ENCODE measurements at regions not wholly inside any gene's neighbourhood (a gene's known extent, or its start where the extent isn't known, plus 50 kb on each side); places are given as distances from the start of the nearest gene placed in this dataset.

DNA sequence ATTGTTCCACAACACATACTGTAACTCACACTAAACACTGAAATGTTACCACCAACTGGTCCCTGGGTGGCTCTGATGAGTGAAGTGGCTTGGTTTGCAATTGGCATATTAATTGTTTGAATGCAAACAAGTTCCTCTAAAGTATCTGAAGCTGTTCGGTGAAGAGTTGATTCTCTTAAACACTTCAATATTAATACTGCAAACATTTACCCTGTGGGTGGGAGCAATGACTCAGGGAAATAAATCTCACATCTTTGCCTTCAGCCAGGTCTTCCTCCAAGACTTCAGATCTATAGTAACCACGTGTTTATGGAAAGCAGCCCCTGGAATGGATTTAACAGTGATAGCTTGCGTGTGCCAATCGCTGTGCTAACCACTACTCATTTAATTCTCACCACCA is 176.0 kb downstream of the MAFB start:
- BruUV-seq (replicated peaks) = no TSS peak
- Histone ChIP-seq H3K9me2 (ENCODE audit: insufficient read depth) (no peaks in the 10 kb centered on the region), H3K27me3 (ENCODE audit: insufficient read depth, low read depth) (no peaks in the 10 kb centered on the region), H2AFZ (no peak overlapping the region), H3K79me2 (ENCODE audit: low read depth) (no peaks in the 10 kb centered on the region), H3K4me2 (no peak overlapping the region), H3K27ac (no peak overlapping the region), H3K4me3 (no peak overlapping the region), H3K4me1 (replicated peaks; ENCODE audit: insufficient read depth) (no peaks in the 10 kb centered on the region), H4K20me1 (ENCODE audit: insufficient read depth) (no peaks in the 10 kb centered on the region), H3F3A (ENCODE audit: insufficient read depth, low read depth) (no peaks in the 10 kb centered on the region), H3K9me3 (ENCODE audit: insufficient read depth, low read depth) (no peaks in the 10 kb centered on the region), H3K36me3 (ENCODE audit: low read depth) (no peaks in the 10 kb centered on the region)
- POLR2A ChIA-PET (ENCODE audit: unreplicated experiment) = no interaction called here
- intact Hi-C loops (cut with micrococcal nuclease; ENCODE audit: unreplicated experiment) = no loop called here
- CTCF ChIA-PET = no interaction called here
- TF ChIP-seq, protein P1, sequence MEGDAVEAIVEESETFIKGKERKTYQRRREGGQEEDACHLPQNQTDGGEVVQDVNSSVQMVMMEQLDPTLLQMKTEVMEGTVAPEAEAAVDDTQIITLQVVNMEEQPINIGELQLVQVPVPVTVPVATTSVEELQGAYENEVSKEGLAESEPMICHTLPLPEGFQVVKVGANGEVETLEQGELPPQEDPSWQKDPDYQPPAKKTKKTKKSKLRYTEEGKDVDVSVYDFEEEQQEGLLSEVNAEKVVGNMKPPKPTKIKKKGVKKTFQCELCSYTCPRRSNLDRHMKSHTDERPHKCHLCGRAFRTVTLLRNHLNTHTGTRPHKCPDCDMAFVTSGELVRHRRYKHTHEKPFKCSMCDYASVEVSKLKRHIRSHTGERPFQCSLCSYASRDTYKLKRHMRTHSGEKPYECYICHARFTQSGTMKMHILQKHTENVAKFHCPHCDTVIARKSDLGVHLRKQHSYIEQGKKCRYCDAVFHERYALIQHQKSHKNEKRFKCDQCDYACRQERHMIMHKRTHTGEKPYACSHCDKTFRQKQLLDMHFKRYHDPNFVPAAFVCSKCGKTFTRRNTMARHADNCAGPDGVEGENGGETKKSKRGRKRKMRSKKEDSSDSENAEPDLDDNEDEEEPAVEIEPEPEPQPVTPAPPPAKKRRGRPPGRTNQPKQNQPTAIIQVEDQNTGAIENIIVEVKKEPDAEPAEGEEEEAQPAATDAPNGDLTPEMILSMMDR (conservative IDR thresholded peaks at IDR 0.05) = no peak
- TF ChIP-seq EZH2 (IDR thresholded peaks at IDR 0.05; ENCODE audit: low read depth) = no peak
- no peak for DNase-seq

DNA sequence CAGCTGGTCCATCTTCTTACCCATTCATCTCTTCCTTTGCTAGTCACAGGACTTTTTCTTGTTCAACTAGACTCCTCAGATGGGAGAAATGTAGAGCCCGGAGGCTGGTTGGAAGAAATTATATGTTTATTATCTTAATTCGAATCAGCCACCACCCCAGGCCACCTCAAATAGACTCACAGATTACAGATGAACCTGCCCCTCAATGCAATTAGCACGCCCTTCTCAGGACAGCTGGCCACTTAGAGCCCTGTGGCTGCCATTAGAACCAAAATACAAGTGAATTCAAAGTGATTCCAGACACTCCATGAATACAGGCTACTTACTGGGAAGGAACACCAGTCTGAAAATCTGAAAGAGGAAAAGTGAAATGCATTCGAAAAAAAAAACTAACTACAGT is 176.4 kb downstream of the MAFB start:
- ChIA-PET POLR2A (ENCODE audit: unreplicated experiment) (no interaction called here), CTCF (no interaction called here)
- intact Hi-C loops (cut with micrococcal nuclease; ENCODE audit: unreplicated experiment) = no loop called here
- H3K4me3 ChIP-seq = no peak overlapping the region
- H3K27ac ChIP-seq = no peak overlapping the region
- no peaks in the 10 kb centered on the region for H3K9me3 ChIP-seq (ENCODE audit: insufficient read depth, low read depth)
- no peaks in the 10 kb centered on the region for H3K36me3 ChIP-seq (ENCODE audit: low read depth)
- no peaks in the 10 kb centered on the region for H3K4me1 ChIP-seq (replicated peaks; ENCODE audit: insufficient read depth)
- H3F3A ChIP-seq (ENCODE audit: insufficient read depth, low read depth) = no peaks in the 10 kb centered on the region
- H3K9me2 ChIP-seq (ENCODE audit: insufficient read depth) = no peaks in the 10 kb centered on the region
- H3K79me2 ChIP-seq (ENCODE audit: low read depth) = no peaks in the 10 kb centered on the region
- H3K4me2 ChIP-seq = no peak overlapping the region
- no peak for TF ChIP-seq EZH2 (IDR thresholded peaks at IDR 0.05; ENCODE audit: low read depth)
- TF ChIP-seq, protein P1 (conservative IDR thresholded peaks at IDR 0.05) = no peak
- no peak overlapping the region for H2AFZ ChIP-seq
- BruUV-seq (replicated peaks) = no TSS peak
- no peak for DNase-seq
- H3K27me3 ChIP-seq (ENCODE audit: insufficient read depth, low read depth) = no peaks in the 10 kb centered on the region
- H4K20me1 ChIP-seq (ENCODE audit: insufficient read depth) = no peaks in the 10 kb centered on the region

DNA sequence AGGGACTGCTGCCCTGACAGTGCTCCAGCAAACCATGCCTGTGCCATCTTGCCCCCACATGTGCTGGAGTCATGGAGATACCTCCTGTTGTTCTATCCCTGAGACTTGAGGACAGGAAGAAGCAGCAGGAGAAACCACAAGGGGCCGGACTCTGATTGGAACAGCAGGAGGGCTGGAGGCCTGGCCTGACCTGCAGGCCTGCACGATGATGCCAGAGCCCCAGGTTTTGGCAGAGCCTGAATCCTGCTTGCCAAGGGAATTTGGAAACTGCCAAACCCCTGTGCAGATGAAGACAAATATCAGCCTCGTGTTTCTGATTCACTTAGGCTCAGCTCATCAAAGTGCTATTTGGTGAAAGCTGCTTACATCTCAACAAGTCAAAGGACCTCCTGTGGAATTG is 177.6 kb downstream of the MAFB start:
- CTCF ChIA-PET = no interaction called here
- Histone ChIP-seq H3K4me2 (no peak overlapping the region), H3K4me3 (no peak overlapping the region), H3F3A (ENCODE audit: insufficient read depth, low read depth) (no peaks in the 10 kb centered on the region), H3K9me2 (ENCODE audit: insufficient read depth) (no peaks in the 10 kb centered on the region), H3K36me3 (ENCODE audit: low read depth) (no peaks in the 10 kb centered on the region), H4K20me1 (ENCODE audit: insufficient read depth) (no peaks in the 10 kb centered on the region), H3K4me1 (replicated peaks; ENCODE audit: insufficient read depth) (0 out of 2 replicates have a peak, but pooled peaks cover 5% of the 10 kb centered on the region), H3K79me2 (ENCODE audit: low read depth) (no peaks in the 10 kb centered on the region), H3K27me3 (ENCODE audit: insufficient read depth, low read depth) (no peaks in the 10 kb centered on the region), H3K27ac (no peak overlapping the region), H2AFZ (no peak overlapping the region), H3K9me3 (ENCODE audit: insufficient read depth, low read depth) (no peaks in the 10 kb centered on the region)
- BruUV-seq (replicated peaks) = no TSS peak
- no peak for DNase-seq
- POLR2A ChIA-PET (ENCODE audit: unreplicated experiment) = no interaction called here
- intact Hi-C loops (cut with micrococcal nuclease; ENCODE audit: unreplicated experiment) = no loop called here
- TF ChIP-seq, protein P1 (conservative IDR thresholded peaks at IDR 0.05) = no peak
- TF ChIP-seq EZH2 (IDR thresholded peaks at IDR 0.05; ENCODE audit: low read depth) = no peak
